HG02763 (cell line): ENCODE measurements at regions not wholly inside any gene's neighbourhood (a gene's known extent, or its start where the extent isn't known, plus 50 kb on each side); places are given as distances from the start of the nearest gene placed in this dataset.
"Not testable (repeated sequence)": the region's sequence is repeated elsewhere in the genome, so short reads cannot be mapped to it uniquely, and the experiment has no call there.

ENCODE experiments used
- ATAC-seq: cut with Tn5 transposase; IDR thresholded peaks from one replicate; pipeline ENCODE4 v1.9.1; 2021; ENCODE audit warnings: mild to moderate bottlenecking, moderate library complexity; ENCODE audit not compliant: unreplicated experiment

- ATAC-seq: no peak
Observed at GRCh38 chr9:85112391-85112790, 442.9 kb downstream of the NTRK2 start.

DNA sequence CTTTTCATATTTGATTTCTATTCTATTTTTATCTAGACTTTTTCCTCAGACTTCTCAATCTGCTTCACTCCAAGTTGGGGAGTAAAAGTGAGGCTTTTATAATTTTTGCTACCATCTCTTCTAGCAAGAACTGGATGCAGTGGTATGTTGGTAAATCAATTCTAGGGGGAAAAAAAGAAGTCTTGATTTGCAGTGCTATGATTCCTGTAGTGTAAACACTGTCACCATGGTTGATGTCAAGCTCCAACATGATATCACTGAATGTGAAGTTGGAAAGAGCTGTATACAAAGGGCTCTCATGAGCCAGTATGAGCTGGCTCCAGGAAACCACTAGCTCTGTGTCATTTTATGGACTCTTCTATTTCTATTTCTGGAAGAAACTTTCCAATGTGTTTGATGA lies 439.2 kb downstream of the NTRK2 start:
- no peak for ATAC-seq

GRCh38 chr9:85108229-85108628 lies 438.7 kb downstream of the NTRK2 start:
- no peak for ATAC-seq

- no peak for ATAC-seq
Observed at GRCh38 chr9:85089188-85089969, 419.9 kb downstream of the NTRK2 start.

GRCh38 chr9:85081963-85082362 lies 412.4 kb downstream of the NTRK2 start:
- ATAC-seq: no peak

- ATAC-seq: no peak
Observed at GRCh38 chr9:85079349-85079748, 409.8 kb downstream of the NTRK2 start.

- no peak for ATAC-seq
Observed at GRCh38 chr9:85077944-85078343, 408.4 kb downstream of the NTRK2 start.

- ATAC-seq: not testable (repeated sequence)
Observed at GRCh38 chr9:85077146-85077545, 407.6 kb downstream of the NTRK2 start.
